Right atrium auricular region (tissue), 2 donors: ENCODE measurements at regions not wholly inside any gene's neighbourhood (a gene's known extent, or its start where the extent isn't known, plus 50 kb on each side); places are given as distances from the start of the nearest gene placed in this dataset.

Experiments
- DNase-seq: peaks from one replicate; pipeline ENCODE4 v3.0.0-alpha.2; 2019; ENCODE audit warnings: low spot score
- H3K27ac ChIP-seq, 2 donors: fragments of 200-600 bp; sonication (generic); 1 replicate in 1 of 2; 2 replicates in 1 of 2; pipeline ENCODE4 v1.5.1; 2016 to 2019
- H3K27me3 ChIP-seq, 2 donors: fragments of 200-600 bp; sonication (generic); one replicate each; pipeline versions ENCODE4 v1.5.1 to v1.6.0; 2017 to 2019
- H3K36me3 ChIP-seq: fragments of 200-600 bp; sonication (generic); one replicate; pipeline ENCODE4 v1.5.1; 2016
- H3K4me1 ChIP-seq, 2 donors: fragments of 200-600 bp; sonication (generic); one replicate each; pipeline versions ENCODE4 v1.5.1 to v1.6.0; 2017 to 2019
- H3K4me3 ChIP-seq, 2 donors: fragments of 200-600 bp; sonication (generic); 1 replicate in 1 of 2; 2 replicates in 1 of 2; pipeline ENCODE4 v1.5.1; 2017 to 2019; ENCODE audit warnings: mild to moderate bottlenecking in 1 of 2, moderate library complexity in 1 of 2
- H3K9me3 ChIP-seq, 2 donors: fragments of 200-600 bp; sonication (generic); one replicate each; pipeline ENCODE4 v1.5.1; 2019
- CTCF ChIP-seq, 2 donors: fragments of 200-600 bp; sonication (generic); IDR thresholded peaks; one replicate each; pipeline ENCODE4 v1.5.1; 2019; ENCODE audit warnings: antibody characterized with exemption in 2 of 2

GRCh38 chr1:98429965-98430443 is 231.5 kb upstream of the SNX7 start:
- H3K27ac ChIP-seq = no peak overlapping the region
- no peak overlapping the region for H3K4me3 ChIP-seq
- no peaks in the 10 kb centered on the region for H3K27me3 ChIP-seq
- TF ChIP-seq CTCF (IDR thresholded peaks at IDR 0.05) = no peak
- no peaks in the 10 kb centered on the region for H3K36me3 ChIP-seq
- no peaks in the 10 kb centered on the region for H3K9me3 ChIP-seq
- DNase-seq = no peak
- no peaks in the 10 kb centered on the region for H3K4me1 ChIP-seq

- H3K4me3 ChIP-seq = no peak overlapping the region
- no peak for TF ChIP-seq CTCF (IDR thresholded peaks at IDR 0.05)
These were observed 232.7 kb upstream of the SNX7 start for GRCh38 chr1:98428864-98429263.

GRCh38 chr1:98427664-98428063 is 233.9 kb upstream of the SNX7 start:
- Histone ChIP-seq H3K36me3 (no peaks in the 10 kb centered on the region), H3K4me1 (no peaks in the 10 kb centered on the region), H3K9me3 (no peaks in the 10 kb centered on the region), H3K27ac (no peak overlapping the region), H3K27me3 (no peaks in the 10 kb centered on the region), H3K4me3 (no peak overlapping the region)
- no peak for DNase-seq
- no peak for TF ChIP-seq CTCF (IDR thresholded peaks at IDR 0.05)

More at GRCh38 chr1:98428864-98429263, 232.7 kb upstream of the SNX7 start:
- no peaks in the 10 kb centered on the region for H3K27me3 ChIP-seq
- no peaks in the 10 kb centered on the region for H3K36me3 ChIP-seq
- H3K27ac ChIP-seq = no peak overlapping the region
- H3K9me3 ChIP-seq = no peaks in the 10 kb centered on the region
- no peaks in the 10 kb centered on the region for H3K4me1 ChIP-seq
- DNase-seq = no peak

GRCh38 chr1:98426092-98426491 is 235.4 kb upstream of the SNX7 start:
- H3K9me3 ChIP-seq = no peaks in the 10 kb centered on the region
- DNase-seq = no peak
- no peaks in the 10 kb centered on the region for H3K27me3 ChIP-seq
- H3K4me1 ChIP-seq = no peaks in the 10 kb centered on the region
- no peak overlapping the region for H3K27ac ChIP-seq
- TF ChIP-seq CTCF (IDR thresholded peaks at IDR 0.05) = no peak
- no peak overlapping the region for H3K4me3 ChIP-seq
- no peaks in the 10 kb centered on the region for H3K36me3 ChIP-seq

- no peak overlapping the region for H3K27ac ChIP-seq
- TF ChIP-seq CTCF (IDR thresholded peaks at IDR 0.05) = no peak
- no peaks in the 10 kb centered on the region for H3K36me3 ChIP-seq
- H3K27me3 ChIP-seq = no peaks in the 10 kb centered on the region
- H3K9me3 ChIP-seq = no peaks in the 10 kb centered on the region
- no peak for DNase-seq
- H3K4me3 ChIP-seq = no peak overlapping the region
- no peaks in the 10 kb centered on the region for H3K4me1 ChIP-seq
These were observed 238.7 kb upstream of the SNX7 start for GRCh38 chr1:98422816-98423215.

GRCh38 chr1:98421085-98421435 is 240.5 kb upstream of the SNX7 start:
- no peak overlapping the region for H3K4me3 ChIP-seq

More at GRCh38 chr1:98421085-98421435, 240.5 kb upstream of the SNX7 start:
- DNase-seq = no peak
- no peaks in the 10 kb centered on the region for H3K4me1 ChIP-seq
- no peaks in the 10 kb centered on the region for H3K27me3 ChIP-seq
- TF ChIP-seq CTCF (IDR thresholded peaks at IDR 0.05) = no peak
- no peaks in the 10 kb centered on the region for H3K9me3 ChIP-seq
- no peaks in the 10 kb centered on the region for H3K36me3 ChIP-seq
- H3K27ac ChIP-seq = no peak overlapping the region
